SH-SY5Y (cell line): ENCODE measurements at regions not wholly inside any gene's neighbourhood (a gene's known extent, or its start where the extent isn't known, plus 50 kb on each side); places are given as distances from the start of the nearest gene placed in this dataset.

Experiments used
- GATA2 ChIP-seq: IDR thresholded peaks from 2 replicates; pipeline ENCODE4 v1.6.1; 2011; ENCODE audit warnings: mild to moderate bottlenecking, low read depth, low read length
- GATA3 ChIP-seq: IDR thresholded peaks from 2 replicates; pipeline ENCODE4 v1.6.1; 2011; ENCODE audit warnings: low read depth, mild to moderate bottlenecking, low read length, moderate library complexity

DNA sequence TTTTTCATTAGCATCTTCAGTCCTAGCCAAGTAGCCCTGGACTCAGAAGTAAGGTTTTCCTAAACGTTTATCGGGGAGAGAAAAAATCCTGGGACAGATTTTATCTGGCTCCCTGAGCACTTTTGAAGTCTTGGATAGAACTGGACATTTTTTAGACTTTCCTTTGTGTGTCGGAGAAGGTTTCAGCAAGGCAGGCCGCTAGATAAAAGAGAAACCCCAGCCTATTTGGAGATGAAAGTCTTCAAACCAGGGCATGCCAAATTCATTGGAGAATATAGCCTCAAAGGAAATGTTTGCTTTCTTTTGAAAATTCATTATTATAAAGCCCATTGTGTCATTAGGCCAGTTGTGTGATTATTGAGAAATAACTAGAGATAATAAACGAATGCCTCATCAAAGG is 228.1 kb downstream of the BAMBI start:
- TF ChIP-seq GATA3, result no peak
- no peak for TF ChIP-seq GATA2

DNA sequence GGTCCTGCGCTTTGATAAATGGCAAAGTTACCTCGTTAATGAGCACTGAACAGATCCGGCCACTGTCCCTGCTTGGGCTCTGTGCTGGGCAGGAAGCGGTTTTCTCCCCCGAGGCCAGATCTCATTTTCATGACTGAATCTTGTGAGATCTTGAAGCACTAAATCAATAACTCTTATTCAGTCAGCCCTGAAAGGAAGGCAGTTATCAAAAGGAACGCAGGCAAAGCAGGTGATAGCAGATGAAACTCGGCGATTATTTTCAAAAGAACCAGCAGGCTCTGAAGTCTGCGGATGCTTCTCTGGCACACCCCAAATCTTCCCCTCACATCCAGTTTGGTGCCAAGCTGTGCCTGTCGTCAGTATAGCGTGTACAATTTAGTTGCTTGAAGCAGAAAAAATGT is 228.7 kb downstream of the BAMBI start:
- TF ChIP-seq GATA2, result peak; percentile 65; the same call in 1 of the 2 replicates
- TF ChIP-seq GATA3, result no peak

DNA sequence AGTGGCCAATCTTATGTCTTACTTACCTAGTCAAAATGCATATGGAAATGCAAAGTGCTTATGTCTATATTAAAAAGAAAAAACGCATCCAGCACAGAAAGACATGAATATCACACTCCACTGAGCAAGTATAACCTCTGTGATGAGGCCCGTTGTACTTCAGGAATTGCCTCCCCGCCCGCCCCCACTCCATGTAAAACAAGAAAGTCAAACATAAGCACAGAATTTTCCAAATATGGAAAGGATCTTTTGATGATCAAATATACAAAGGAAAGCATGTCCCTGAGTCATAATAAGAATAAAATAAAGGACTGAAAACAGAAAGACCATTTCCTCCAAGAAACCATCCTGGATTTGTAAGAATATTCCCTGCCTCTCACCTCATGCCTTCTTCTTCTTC is 229.1 kb downstream of the BAMBI start:
- TF ChIP-seq GATA2 (no peak), GATA3 (no peak)

DNA sequence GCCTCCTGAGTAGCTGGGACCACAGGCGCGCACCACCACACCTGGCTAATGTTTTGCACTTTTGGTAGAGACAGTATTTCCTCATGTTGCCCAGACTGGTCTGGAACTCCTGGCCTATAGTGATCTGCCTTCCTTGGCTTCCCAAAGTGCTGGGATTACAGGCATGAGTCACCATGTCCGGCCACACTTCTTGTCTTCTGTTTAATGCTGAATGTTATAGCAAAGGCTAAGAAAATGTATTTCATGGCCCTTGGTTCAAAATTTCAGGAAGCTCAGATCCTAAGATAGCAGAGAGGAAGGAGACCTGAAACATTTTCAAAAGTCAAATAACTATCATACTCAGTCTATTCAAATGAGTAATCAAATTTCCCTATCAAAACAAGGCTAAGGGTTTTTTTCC is 229.6 kb downstream of the BAMBI start:
- no peak for TF ChIP-seq GATA2
- no peak for TF ChIP-seq GATA3

DNA sequence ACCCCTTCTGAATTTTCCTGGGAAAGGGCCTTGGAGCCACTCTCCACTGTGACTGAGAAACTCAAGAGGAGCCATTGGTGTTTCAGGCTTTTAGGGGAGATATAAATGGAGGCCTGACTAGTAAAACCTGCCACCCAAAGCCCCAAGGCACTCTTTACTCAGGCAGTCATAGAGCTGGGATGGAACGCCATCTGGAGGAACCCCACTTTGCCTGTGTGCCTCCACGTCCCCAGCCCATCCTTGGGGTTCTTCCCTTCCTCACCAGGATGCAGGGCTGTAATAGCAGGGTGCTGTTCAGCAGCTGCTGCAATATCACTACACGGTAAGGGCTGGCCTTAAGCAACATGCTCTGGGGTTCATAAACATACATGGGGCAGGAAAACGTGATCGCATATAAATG is 232.6 kb downstream of the BAMBI start:
- no peak for TF ChIP-seq GATA2
- no peak for TF ChIP-seq GATA3

DNA sequence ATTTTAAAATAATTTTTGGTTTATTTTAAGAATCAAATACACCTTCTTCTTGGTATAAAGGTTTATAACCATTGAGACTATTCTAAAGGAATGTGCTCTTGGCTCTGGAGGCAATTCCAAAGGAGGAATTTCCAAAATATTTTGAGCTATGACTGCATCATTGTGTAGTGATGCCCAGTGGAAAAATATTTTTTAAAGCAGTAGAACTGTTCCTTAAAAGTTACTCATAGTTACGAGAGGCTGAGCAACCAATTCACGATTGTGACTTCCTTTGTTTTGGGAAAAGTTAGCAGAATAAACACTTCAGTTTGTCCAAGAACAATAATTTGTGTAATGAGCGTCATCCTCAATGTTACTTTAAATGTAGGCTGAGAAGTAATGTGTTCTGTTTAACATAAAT is 233.6 kb downstream of the BAMBI start:
- TF ChIP-seq GATA3, result no peak
- TF ChIP-seq GATA2, result no peak

DNA sequence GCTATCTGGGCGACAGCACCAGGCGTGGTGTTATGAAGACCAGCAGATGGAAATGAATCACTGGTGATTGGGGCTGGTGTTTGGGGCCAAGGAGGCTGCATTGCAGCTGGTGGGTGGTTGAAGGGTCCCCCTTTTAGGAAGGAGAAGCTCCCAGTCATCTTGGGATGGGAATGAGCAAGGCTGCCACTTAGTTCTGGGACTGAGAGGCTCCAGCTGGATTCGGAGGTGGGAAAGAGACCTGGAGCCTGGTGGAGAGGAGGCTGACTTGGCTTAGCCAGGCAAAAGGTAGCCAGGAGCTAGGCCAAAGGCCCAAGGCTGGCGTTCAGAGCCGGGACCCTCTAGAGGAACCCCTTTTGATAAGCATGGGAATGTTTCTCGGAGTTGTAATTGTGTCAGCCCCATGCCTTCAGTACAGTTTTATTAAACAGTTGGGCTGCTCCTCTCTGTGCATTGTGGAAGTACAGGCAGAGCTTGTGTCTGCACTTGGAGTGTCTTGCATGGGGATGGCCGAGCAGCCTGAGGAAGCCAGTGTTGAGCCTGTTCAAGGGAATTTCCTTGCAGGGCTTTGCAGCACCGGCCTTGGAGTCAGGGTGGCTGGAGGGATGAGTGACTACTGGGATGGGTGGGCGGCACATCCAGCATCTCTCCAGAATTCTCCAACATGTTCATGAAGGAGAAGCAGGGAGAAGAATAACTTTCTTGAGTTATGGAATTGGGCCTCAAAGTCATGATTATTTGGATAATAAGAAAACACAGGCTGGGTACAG is 234.9 kb downstream of the BAMBI start:
- TF ChIP-seq GATA3, result no peak
- no peak for TF ChIP-seq GATA2

DNA sequence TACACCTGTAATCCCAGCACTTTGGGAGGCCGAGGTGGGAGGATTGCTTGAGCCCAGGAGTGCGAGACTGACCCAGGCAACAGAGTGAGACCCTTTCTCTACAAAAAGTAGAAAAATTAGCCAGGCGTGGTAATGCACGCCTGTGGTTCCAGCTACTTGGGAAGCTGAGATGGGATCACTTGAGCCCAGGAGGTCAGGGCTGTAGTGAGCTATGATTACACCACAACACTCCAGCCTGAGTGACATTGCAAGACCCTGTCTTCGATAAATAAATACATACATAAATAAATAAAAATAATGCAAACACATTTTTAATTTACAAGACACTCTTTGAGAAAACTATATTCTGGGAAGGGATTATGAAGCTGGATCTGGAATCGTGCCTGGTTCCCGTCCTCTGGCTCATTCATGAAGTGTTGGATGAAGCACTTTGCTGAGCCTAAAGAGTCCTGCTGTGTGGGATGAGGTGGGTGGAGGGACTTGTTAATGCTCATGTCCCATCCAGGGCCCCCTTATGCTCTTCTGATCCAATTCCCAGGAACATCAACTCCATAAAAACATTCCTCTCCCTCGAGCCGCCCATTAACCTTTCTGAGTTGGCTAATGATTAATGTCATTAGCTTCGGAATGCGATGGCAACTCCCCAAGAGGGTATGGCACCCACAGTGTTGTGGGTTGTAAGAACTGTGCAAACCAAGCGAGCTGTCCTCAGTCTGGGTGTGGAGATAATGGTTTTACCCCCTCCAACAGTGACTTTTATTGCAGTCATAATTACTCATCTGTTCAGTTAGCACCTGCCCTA is 236.3 kb downstream of the BAMBI start:
- TF ChIP-seq GATA2, result no peak
- no peak for TF ChIP-seq GATA3

DNA sequence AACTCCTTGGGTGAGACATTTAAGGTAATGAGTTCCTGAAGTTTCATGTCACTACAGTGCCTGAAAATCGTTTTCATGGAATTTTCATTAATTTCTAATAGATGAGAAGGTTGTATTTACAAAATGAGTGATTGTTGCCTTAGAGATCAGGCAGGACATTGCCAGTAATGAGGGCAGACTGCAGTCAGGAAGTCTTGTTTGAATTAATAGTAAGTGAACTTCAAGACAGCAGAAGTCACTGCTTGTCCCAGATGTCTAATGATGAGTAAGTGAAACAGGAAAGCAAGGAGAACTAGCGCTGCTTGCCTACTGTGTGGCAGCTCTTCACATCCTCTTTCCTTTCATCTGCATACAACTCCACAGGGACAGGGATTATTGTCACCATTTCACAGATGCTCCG is 237.4 kb downstream of the BAMBI start:
- TF ChIP-seq GATA2, result no peak
- no peak for TF ChIP-seq GATA3

DNA sequence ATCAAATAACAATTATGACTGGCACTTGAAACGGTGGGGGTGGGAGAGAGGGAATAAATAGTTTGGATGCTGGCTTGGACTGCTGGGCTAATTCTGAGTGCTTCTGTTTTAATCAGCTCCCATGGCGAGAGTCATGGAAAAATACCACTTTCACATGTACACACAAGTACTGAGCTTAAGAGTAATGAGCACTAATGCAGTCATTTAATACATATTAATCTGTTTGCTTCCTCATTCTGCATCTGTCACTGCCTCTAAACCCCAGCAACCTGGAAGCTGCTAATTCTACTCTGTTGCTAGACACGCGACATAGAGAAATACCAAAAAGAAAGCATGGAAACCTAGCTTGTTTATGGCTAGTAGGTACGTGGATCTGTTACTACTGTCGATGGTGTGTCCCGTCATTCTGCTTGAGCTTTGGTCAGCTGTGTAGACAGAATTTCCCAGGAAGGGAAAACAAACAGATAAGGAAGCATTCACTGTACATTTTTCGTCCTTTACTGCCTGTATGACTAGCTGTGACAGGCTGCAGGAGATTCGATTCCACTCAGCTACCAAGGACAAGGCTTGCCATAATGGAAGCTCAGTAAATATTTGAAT is 238.8 kb downstream of the BAMBI start:
- no peak for TF ChIP-seq GATA2
- TF ChIP-seq GATA3, result no peak

DNA sequence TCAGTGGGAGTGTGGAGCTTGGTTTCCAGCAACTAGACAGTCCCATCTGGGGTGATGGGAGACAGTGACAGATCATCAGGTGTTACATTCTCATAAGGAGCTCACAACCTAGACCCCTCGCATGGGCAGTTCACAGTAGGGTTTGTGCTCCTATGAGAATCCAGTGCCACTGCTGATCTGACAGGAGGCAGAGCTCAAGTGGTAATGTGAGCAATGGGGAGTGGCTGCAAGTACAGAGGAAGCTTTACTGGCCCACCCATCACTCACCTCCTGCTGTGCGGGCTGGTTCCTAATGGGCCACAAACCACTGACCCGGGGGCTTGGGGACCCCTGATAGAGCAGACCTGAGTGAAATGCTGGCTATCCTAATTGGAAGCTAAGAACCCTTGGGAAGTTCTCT is 242.8 kb downstream of the BAMBI start:
- no peak for TF ChIP-seq GATA2
- TF ChIP-seq GATA3, result no peak

DNA sequence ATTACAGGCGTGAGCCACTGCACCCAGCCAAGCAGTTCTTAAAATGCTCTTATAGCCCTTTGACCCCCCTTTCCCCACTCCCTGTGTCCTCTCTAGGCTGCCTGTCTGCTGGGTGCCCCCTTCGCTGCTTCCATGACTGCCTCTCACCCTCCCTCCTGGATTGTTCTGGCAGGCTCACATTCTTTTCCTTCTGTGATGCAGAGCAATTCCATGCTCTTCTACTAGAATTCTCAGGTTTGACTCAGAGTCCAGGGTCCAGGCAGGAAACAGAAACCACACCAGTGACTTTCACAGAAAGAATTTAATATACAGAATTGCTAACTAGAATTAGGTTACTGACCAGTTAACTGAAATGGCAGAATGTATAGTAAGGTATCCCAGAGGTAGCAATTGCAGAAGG is 244.8 kb downstream of the BAMBI start:
- TF ChIP-seq GATA2 (no peak), GATA3 (no peak)

DNA sequence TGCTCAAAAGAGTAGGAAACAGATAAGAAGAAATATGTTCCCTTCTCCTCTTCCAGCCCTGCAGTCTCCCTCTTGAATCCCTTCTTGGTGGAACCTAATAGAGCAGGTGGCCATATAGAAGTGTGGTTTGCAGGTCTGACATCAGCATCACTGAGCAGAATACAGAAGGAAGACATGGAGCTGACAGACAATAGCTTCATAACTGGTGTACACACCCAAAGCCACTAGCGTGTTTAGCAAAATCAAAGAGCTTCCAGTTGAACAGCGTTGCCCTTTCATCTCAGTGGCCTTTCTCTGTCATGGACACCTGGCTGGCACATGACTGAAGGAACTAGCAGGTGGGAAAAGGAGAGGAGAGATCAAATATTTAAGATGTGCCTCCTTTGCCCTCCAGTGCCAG is 245.5 kb downstream of the BAMBI start:
- TF ChIP-seq GATA3, result no peak
- no peak for TF ChIP-seq GATA2

DNA sequence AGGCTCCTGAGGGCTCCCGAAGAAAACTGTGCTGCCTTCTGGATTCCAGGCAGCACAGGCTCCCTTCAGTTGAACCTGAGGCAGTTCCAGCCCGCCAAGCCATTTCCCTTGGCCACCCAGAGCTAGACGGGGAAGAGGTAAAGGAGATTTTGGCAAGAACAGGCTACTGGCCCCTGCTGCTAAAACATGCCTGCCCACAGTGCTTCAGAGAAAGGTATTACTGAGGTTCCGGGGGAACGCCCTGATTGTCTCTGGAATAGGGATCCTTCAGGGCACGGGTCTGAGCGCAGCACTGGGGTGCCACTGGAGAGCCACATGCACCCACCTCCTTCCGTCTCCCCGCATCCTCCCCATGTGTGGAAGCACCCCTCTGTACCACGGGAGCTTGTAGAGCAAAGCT is 247.4 kb downstream of the BAMBI start:
- no peak for TF ChIP-seq GATA2
- TF ChIP-seq GATA3, result no peak

DNA sequence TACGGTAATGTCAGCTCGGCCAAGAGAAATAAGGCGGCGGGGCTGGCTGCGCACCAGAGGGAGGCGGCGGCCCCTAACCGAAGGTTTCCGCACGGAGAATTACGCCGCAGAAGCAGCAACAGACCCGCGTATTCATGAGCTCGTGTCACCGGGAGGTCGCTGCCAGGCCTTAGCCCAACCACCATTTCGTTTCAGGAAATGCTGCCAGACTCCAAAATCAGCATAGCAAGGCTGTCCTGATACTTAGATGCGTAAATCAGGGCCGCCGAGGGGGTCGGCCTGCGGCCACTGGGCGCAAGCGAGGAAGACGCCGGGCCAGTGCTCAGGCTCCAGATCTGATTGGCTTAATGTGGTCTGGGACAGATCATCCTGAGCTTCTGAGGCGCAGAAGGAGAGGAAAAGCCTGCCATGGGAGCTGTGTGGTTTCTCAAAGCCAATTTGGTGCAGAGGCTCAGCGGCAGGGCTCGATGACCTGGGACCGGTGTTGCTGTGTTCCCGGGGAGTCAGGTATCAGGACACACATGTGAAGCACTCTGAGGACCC is 247.9 kb downstream of the BAMBI start:
- no peak for TF ChIP-seq GATA3
- TF ChIP-seq GATA2, result no peak
